HG03565 (cell line): ENCODE measurements at regions not wholly inside any gene's neighbourhood (a gene's known extent, or its start where the extent isn't known, plus 50 kb on each side); places are given as distances from the start of the nearest gene placed in this dataset.
"Not testable (repeated sequence)": the region's sequence is repeated elsewhere in the genome, so short reads cannot be mapped to it uniquely, and the experiment has no call there.

Experiments used
- ATAC-seq: cut with Tn5 transposase; IDR thresholded peaks from one replicate; pipeline ENCODE4 v1.9.1; 2021; ENCODE audit warnings: mild to moderate bottlenecking, moderate library complexity; ENCODE audit not compliant: unreplicated experiment

- ATAC-seq: no peak
Measured at GRCh38 chr9:19660019-19660418, 128.8 kb downstream of the SLC24A2 start.

GRCh38 chr9:19656704-19657103 is 132.1 kb downstream of the SLC24A2 start:
- no peak for ATAC-seq

- no peak for ATAC-seq
Measured at GRCh38 chr9:19651681-19652080, 137.2 kb downstream of the SLC24A2 start.

GRCh38 chr9:19650312-19650711 is 138.5 kb downstream of the SLC24A2 start:
- no peak for ATAC-seq

GRCh38 chr9:19649336-19650041 is 139.3 kb downstream of the SLC24A2 start:
- ATAC-seq: no peak

- no peak for ATAC-seq
Measured at GRCh38 chr9:19648672-19649071, 140.2 kb downstream of the SLC24A2 start.

GRCh38 chr9:19643875-19644274 is 145.0 kb downstream of the SLC24A2 start:
- no peak for ATAC-seq

GRCh38 chr9:19642256-19642655 is 146.6 kb downstream of the SLC24A2 start:
- ATAC-seq: no peak

GRCh38 chr9:19641046-19641445 is 147.8 kb downstream of the SLC24A2 start:
- no peak for ATAC-seq

GRCh38 chr9:19640014-19640413 is 148.8 kb downstream of the SLC24A2 start:
- ATAC-seq: no peak

- ATAC-seq: no peak
Measured at GRCh38 chr9:19637084-19637483, 151.8 kb downstream of the SLC24A2 start.

GRCh38 chr9:19634881-19635280 is 154.0 kb downstream of the SLC24A2 start:
- ATAC-seq: no peak

GRCh38 chr9:19631181-19631580 is 157.7 kb downstream of the SLC24A2 start:
- ATAC-seq: no peak

- ATAC-seq: no peak
Measured at GRCh38 chr9:19630760-19631159, 158.1 kb downstream of the SLC24A2 start.

GRCh38 chr9:19629488-19629887 is 159.3 kb downstream of the SLC24A2 start:
- no peak for ATAC-seq

- not testable (repeated sequence) for ATAC-seq
Measured at GRCh38 chr9:19625426-19625825, 163.4 kb downstream of the SLC24A2 start.

- ATAC-seq: no peak
Measured at GRCh38 chr9:19624519-19624918, 164.3 kb downstream of the SLC24A2 start.

GRCh38 chr9:19623941-19624340 is 164.9 kb downstream of the SLC24A2 start:
- no peak for ATAC-seq

- no peak for ATAC-seq
Measured at GRCh38 chr9:19620326-19620725, 168.5 kb downstream of the SLC24A2 start.

- ATAC-seq: no peak
Measured at GRCh38 chr9:19619221-19619620, 169.6 kb downstream of the SLC24A2 start.

GRCh38 chr9:19618816-19619215 is 170.0 kb downstream of the SLC24A2 start:
- no peak for ATAC-seq

- no peak for ATAC-seq
Measured at GRCh38 chr9:19615036-19615624, 173.7 kb downstream of the SLC24A2 start.

- no peak for ATAC-seq
Measured at GRCh38 chr9:19614294-19614693, 174.5 kb downstream of the SLC24A2 start.
